NB4 (cell line): ENCODE measurements at regions not wholly inside any gene's neighbourhood (a gene's known extent, or its start where the extent isn't known, plus 50 kb on each side); places are given as distances from the start of the nearest gene placed in this dataset.

Source experiments
- CTCF ChIP-seq: IDR thresholded peaks from one replicate; pipeline ENCODE4 v1.5.1; 2012; ENCODE audit warnings: low read depth, low read length
- POLR2A ChIP-seq: IDR thresholded peaks from 2 replicates; pipeline ENCODE4 v1.6.1; 2011; ENCODE audit warnings: mild to moderate bottlenecking; ENCODE audit not compliant: insufficient read length; ENCODE audit errors: extremely low read depth

GRCh38 chr2:53035153-53035552 is 732.5 kb upstream of the CHAC2 start:
- no peak for TF ChIP-seq CTCF
- TF ChIP-seq POLR2A, result no peak
